Epidermal melanocyte (primary cell): ENCODE measurements at regions not wholly inside any gene's neighbourhood (a gene's known extent, or its start where the extent isn't known, plus 50 kb on each side); places are given as distances from the start of the nearest gene placed in this dataset.
"Not testable (repeated sequence)": the region's sequence is repeated elsewhere in the genome, so short reads cannot be mapped to it uniquely, and the experiment has no call there.

Experiments
- DNase-seq: peaks from one replicate; pipeline ENCODE4 v3.0.0; 2011; ENCODE audit warnings: low spot score; ENCODE audit not compliant: insufficient read length

GRCh38 chr10:28188526-28188925, 114.3 kb downstream of the MPP7 start:
- no peak for DNase-seq

- DNase-seq = no peak
These were observed 115.8 kb downstream of the MPP7 start for GRCh38 chr10:28186887-28187578.

- no peak for DNase-seq
These were observed 116.4 kb downstream of the MPP7 start for GRCh38 chr10:28186461-28186860.

DNA sequence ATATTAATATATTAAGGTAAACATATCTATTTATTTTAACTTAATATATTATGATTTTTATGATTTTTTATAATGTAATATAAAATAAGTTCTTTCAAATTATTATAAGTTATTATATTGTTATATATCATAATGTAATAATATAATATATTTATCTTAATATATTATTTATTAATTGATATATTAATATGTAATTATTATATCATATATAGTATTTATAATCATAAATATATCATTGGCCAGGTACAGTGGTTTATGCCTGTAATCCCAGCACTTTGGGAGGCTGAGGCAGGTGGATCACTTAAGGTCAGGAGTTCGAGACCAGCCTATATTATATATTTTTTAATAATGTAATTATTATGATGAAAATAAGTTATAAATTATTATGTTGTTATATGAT, 118.1 kb downstream of the MPP7 start:
- no peak for DNase-seq

DNA sequence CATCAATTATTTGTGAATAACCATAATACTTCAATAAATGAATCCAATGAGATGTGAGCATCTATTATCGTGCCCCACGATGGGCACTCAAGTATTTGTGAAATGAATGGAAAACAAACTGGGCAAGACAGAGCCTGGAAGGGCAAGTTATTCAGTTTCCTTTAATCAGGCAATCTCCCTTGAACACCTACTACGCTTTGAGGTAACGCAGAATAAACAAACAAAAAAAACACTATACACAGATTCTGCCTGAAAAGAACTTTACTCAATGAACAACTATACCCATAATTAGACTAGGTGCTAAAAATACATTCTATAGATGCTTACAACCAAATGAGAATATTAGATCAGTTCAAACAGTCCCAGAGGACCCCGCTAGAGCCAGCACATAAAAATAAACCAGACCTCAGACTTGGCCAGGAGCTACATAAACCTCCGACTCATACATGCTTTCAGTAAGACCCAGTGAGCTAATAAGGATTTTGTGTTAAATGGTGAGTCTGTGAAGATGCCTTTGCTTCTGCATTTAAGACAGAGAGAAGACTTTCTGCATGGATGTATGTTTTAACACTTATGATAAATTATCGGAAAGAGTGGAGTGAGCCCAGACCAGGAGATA, 121.3 kb downstream of the MPP7 start:
- DNase-seq = no peak

GRCh38 chr10:28180654-28181053, 122.2 kb downstream of the MPP7 start:
- DNase-seq = no peak

DNA sequence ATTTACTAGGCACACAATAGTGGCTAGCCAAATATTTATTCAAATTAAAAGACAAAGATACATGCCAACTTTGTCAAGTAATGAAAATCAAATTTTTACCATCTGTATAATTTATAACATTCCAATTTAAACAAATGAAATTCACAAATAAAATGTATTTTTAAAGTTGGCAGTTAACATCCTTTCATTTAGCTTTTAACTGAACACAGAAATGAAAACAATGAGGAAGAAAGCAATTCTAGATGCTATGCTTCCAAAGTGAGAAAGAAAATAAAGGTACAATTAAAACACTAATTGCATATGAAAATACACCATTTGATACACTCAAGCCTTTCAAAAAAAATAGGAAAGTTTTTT, 123.1 kb downstream of the MPP7 start:
- no peak for DNase-seq

DNA sequence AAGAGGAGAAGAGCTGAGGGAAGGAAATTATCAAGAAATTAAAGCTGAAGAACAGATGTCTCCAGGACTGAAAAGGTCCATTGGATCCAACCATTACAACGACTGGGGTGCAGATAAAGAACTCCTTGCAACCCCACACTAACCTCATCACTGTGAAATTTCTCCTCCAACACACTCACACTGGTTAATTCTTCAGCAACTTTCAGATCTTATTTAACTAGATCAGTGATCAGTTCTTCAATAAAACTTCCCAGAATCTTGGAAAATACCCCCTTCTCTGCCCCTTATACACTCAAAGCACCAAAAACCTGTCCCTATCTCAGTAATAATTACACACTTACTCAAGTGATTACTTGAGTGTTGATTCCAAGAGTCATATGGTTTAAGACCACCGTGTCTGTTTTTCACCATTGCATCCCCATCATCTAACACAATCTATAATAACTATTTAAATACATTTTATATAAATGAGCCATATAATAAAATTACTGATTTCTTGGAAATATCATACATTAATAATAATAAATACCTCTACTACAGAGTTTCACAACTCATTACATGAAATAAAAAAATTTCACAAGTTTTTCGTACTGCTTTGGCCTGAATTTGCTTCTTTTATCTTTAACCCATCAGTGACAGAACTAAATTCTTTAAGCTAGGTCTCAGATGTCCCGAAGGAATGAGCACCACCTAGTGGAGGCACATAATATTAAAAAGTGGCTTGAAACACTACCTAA, 123.7 kb downstream of the MPP7 start:
- DNase-seq = peak; percentile 45

DNA sequence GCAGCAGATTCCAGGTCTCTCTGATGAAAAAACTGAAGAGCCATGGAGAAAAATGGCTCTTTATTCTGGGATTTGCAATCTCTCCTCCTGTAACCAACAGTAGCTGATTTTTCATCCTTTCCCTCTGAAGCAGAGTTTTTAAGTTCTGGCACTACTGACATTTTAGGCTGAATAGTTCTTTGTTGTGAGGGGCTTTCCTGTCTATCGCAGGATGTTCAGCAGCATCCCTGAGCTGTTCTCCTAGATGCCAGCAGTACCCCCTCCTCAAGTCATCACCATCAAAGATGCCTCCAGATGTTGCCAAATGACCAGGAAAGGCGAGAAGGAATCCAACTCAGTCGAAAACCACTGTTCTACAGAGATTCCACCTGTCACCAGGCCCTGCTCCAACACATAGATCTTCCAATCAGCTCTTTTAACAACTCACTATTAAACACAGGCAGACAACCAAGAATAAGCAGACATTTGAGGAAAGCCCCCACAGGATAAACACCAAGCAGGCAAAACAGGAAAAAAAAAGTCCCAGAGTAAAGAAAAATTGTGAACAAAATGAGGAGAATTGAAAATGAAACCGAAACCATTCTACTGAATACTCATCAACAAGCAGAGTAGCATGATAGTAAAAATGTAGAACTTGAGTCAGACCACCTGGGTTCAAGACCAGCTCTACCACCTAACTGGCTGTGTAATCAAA, 124.8 kb downstream of the MPP7 start:
- no peak for DNase-seq

DNA sequence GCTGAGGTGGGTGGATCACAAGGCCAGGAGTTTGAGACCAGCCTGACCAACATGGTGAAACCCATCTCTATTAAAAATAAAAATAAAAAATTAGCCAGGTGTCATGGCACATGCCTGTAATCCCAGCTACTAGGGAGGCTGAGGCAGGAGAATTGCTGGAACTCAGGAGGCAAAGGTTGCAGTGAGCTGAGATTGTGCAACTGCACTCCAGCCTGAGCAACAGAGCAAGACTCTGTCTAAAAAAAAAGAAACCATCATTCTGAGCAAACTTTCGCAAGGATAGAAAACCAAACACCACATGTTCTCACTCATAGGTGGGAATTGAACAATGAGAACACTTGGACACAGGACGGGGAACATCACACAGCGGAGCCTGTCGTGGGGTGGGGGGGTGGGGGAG, 126.4 kb downstream of the MPP7 start:
- DNase-seq = not testable (repeated sequence)

- DNase-seq = no peak
These were observed 130.6 kb downstream of the MPP7 start for GRCh38 chr10:28172223-28172610.

DNA sequence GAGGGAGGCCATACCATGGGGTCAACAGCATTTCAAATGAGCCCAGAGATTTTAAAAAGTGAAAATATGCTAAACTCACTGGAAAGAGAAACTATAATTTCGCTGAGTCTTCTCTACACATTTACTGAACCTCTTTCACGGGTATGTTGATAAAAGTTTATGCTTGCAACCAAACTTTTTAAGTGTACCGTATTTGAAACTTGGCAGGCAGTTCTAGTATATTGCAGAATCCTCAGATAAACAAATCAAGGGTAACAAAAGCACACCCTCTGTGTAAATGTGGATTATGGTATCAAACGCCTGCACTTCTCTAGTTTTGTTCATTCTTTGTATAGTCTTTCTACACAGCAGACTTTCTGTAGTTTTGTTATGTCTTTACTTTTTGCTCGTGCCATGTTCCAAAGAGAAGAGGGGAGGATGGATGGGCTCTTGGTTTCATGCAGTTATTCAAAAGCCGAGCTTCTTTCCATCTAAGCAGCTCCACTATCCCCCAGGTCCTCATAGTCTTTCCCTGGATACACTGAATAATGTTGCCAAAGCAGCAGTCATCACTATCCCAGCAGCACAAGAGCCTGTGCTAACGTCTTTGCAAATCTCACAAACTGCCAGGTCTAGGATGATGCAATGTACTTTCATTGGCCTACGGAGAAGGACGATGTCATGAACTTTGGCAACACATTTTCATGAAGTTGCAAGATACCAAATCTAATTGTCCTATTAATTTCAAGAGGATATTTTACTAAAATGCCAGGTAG, 131.2 kb downstream of the MPP7 start:
- DNase-seq = no peak

DNA sequence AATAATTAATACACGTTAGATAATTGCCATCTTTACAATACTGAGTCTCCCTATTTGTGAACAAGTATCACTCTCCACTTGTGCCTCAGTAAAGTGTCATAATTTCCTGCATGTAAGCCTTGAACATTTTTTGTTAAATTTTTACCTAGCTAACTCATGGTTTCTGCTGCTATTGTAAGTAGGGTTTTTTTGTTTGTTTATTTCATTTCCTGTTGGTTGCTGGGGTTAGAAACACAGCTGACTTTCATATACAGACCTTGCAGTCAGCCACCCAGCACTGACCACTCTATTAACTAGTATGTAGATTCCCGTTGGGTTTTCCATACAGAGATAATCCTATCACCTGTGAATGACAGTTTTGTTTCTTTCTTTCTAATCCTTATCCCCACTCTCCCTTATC, 133.3 kb downstream of the MPP7 start:
- no peak for DNase-seq

- DNase-seq = no peak
These were observed 141.9 kb downstream of the MPP7 start for GRCh38 chr10:28160866-28161405.

- no peak for DNase-seq
These were observed 145.5 kb downstream of the MPP7 start for GRCh38 chr10:28157379-28157778.

GRCh38 chr10:28155726-28156125, 147.1 kb downstream of the MPP7 start:
- DNase-seq = no peak

- no peak for DNase-seq
These were observed 151.2 kb downstream of the MPP7 start for GRCh38 chr10:28151636-28152035.

DNA sequence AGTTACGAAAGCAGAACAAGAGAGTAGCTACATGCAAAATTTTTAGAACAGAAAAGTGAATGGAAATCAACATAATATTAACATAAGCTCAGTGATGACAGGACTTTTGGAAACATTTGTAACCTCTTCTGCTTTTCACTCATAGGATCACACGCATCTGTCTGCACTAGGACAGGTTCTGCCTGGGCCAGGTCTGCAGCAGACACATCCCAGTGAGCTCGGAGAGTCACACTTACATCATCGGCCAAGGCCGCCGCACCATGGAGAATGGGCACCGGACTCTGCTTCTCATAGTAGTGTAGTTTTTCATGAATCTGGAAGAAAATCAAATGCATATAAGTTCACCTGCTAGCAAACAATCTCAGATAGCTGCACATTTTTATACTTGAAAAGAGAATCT, 150.9 kb upstream of the ODAD2 start:
- no peak for DNase-seq

DNA sequence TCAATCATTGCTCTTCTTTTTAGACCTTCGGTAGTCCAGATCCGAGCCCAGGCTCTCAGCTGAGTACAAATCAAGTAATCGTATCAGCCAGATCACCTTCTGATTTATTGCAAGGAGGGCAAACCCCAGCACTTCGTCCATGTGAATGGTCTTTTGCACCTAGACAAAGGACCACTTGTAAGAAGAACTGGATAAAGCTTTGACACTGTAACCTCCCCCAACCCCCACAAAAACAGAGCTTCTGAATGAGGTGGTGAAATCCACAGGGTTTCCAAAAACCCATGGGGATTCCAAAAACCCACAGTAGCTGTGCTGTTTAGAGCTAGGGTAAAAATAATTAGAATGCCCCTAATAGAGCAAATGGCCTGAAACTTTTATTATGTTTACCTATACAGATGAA, 148.8 kb upstream of the ODAD2 start:
- DNase-seq = no peak

GRCh38 chr10:28139138-28139537, 140.3 kb upstream of the ODAD2 start:
- DNase-seq = no peak
